HS-27A (cell line): ENCODE measurements at regions not wholly inside any gene's neighbourhood (a gene's known extent, or its start where the extent isn't known, plus 50 kb on each side); places are given as distances from the start of the nearest gene placed in this dataset.
A peak's percentile ranks its signal among the peaks of the same experiment; 100 is the strongest.

Experiments used
- DNase-seq: peaks from one replicate; pipeline ENCODE4 v3.0.0-alpha.2; 2012; ENCODE audit warnings: low read depth, missing footprints

DNA sequence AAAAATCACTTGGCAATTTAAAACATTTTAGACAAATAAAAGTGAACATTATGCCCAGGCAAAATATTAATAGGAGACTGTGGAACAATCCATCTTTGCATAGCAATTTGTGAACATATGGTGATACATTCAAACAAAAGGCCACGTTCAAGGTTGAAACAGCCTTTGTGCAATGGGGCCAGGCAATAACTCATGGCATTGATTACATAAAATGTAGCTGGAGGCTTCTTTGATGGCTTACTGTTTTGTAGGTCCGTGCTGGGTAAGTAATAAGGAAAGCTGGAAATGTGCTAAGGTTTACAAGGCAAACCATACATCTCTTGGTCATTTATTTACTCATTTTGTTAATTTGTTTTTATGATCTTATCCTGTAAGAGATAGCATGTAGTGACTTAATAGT is 651.8 kb downstream of the KCTD16 start:
- DNase-seq, result no peak

DNA sequence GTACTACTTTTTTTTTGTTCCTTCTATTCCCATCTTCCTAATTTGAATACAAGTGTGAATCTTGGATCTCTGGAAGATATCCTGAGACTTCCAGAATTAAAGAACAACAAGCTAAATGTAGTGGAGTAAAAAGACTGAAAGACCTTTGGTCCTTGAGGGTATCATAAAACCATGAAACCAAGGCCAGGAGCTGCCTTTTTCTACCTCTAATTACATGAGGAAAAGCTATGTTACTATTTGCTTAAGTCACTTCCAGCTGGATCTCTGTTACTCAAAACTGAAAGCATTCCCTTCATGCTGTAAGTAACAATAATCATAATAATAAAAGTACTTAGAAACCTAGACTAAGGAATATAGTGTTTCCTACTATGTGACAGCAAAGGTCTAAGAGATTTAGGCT is 649.6 kb downstream of the KCTD16 start:
- DNase-seq, result no peak

GRCh38 chr5:144815131-144815530 is 644.5 kb downstream of the KCTD16 start:
- no peak for DNase-seq

- peak; percentile 51 for DNase-seq
These were observed 642.1 kb downstream of the KCTD16 start for GRCh38 chr5:144812763-144813162.

DNA sequence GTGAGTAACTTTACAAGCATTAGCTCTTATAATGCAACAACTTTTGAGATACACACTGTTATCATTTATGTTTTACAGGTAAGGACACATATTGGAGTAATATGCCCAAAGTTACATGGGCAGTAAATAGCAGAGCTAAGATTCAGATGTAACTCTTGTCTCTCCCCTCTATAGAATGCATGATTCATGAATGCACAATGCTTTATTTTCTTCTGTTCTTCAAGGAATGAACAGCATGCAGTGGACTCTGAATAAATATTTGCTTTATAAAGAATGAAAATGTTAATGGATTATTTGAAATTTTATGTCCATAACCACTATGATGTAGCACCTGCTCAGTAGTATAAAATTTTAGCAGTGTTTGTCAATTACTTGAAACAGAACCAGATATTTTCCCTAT is 629.5 kb downstream of the KCTD16 start:
- DNase-seq, result no peak

DNA sequence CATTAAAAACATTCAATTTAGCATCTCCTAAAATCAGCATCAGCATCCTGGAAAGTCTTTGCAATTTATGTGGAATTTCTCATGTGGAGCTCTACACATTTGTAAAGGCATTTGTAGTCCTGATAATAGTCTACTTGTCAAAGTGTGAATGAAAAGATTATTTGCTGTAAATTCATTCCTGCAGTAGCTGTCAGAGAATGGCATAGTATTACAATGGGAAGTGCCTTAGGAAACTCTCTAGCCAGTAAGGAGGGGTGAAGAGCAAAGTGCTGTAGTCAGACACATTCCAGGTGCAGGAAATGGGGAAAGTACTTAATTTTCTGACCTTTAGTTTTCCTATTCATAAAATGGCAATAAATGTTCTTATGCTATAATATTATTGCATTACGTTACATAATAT is 627.9 kb downstream of the KCTD16 start:
- DNase-seq, result no peak

DNA sequence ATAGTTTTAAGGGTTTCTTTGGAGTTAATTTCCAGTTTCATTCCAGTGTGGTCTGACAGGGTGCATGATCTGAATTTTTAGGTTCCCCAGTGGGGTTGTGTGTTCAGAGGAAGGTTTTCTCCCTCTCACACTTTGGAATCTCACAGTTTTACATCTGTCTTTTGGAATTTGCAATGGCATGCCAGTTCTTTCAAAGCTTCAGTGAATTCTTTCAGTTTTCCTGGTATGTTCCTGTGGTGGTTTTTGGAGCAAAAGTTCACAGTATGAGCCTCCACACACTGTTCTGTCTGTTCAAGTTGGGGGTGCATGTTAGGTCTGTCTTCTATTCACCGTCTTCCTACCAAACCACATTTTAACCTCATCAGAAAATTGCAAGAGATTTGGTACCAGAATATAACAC is 624.2 kb downstream of the KCTD16 start:
- DNase-seq, result no peak

DNA sequence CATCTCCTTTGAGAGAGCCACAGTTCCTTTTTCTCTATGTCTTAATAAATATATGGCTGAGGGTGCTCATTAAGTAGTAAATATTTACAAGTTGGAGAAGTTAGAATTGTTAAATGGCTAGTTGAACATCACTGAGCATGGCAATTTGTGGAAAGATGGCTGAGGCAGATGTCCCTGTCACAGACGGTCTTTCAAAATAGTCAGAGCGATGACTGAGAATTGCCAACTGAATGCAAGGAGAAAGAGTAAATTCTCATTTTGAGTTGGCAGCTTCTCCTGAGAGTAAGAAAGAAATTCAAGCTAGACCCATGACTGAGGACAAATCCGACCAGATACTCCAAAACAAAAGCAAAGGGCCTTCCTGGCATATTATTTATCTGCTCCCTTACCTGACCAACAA is 617.9 kb downstream of the KCTD16 start:
- DNase-seq, result no peak

DNA sequence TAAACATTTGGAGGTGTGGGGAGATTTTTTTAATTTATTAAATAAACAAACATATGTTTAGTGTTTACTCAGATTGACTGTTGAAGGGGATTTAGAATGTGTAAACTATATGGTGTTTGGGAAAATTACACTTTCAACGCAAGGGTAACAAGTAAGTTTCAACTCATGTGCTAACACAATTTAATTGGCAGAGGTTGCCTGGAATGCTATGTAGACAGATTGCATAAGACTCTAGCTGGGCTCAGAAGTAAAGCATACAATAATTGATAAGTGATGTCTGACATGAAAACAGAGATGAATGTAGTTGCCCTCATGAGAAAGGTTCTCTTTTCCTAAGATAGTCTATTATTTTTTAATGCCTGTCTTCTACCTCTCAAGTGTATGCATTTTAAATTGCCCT is 617.4 kb downstream of the KCTD16 start:
- no peak for DNase-seq

DNA sequence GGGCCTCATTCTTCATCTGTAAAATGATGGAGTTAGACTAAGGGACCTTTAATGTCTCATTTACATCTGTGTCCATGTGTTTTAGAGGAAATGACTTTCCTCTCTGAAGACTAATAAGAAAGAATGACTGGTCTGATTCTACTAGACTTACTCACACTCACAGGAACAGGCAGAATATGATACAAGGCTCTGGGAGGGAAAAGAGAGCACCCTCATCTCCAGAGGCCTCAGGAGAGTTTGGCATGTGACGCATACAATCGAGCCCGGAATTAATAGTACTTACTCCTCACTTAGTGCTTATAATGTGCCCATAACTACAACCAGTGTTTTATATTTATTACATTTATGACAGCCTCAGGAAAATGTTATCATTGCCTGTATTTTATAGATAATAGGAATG is 608.7 kb downstream of the KCTD16 start:
- DNase-seq, result no peak

DNA sequence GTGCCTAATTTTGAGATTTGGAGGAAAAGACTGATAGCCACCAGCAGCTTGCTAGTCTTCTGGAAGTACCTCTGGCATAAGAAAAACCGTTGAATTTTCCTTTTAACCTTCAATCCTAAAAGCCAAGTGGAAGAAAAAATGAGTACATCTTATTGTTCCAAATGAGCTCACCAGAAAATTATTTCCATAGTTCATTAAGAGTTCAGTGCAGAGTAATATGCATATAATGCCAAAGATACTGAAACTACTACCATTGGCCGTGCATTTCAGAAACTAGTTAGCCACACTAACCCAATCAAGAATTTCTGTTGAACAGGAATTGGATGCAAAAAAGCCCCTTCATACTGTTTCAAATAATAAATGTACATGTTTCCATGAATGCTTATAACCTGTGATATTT is 607.9 kb downstream of the KCTD16 start:
- DNase-seq, result no peak

DNA sequence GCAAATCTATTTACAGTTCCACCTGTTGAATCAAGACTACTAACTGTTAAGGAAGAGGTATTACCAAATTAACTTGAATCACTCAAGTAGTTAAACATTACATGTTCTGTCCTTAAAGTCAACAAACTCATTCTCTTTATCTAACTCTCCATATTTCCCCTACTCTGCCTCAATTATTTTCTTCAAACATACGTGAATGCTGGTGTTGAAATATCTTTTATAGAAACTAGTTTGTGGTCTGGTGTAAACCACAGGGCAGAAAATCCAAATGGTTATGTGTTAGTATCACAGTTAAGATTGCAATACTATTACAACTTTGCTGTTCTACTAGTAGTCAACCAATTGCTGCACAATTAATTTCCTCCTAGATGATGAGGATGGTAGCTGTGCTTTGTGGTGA is 603.5 kb downstream of the KCTD16 start:
- no peak for DNase-seq

- DNase-seq, result no peak
These were observed 603.0 kb downstream of the KCTD16 start for GRCh38 chr5:144773628-144774027.

- DNase-seq, result no peak
These were observed 601.1 kb downstream of the KCTD16 start for GRCh38 chr5:144771802-144772201.

DNA sequence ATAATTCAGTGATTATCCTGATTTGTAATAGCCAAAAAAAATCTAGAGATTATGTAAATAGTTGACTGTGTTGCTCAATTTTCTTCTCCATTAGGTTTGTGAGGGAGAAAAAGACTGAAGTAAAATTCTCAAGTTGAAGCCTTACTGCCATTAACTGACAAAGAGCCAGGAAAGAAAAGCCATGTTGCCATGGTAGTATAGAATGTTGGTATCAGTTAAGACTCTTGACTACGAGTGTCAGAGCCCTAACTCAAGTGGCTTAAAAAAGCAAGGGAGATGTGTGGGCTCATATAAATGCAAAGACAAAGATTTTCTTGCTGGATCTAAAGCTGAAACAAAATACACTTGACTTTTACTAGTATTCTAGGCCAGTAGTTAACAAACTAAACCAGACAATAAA is 571.7 kb downstream of the KCTD16 start:
- DNase-seq, result no peak

DNA sequence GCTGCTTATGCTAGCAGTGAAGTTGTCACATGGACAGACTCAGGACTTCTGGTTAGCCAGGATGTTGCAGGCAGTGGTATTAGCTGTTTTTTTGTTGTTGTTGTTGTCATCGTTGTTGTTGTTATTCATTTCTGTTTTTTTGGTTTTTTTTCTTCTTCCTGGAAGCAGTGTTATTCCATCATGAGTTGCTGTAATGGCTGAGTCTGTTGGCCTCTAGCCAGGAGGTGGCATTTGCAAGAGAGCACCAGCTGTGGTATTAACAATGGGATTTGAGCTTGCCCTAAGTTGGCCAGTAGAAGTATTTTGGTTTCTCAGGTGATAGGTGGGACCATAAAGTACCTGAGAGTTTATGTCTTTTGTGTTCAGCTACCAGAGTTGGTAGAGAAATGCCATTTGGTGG is 561.1 kb downstream of the KCTD16 start:
- DNase-seq, result no peak

- no peak for DNase-seq
These were observed 541.4 kb downstream of the KCTD16 start for GRCh38 chr5:144712090-144712489.

- DNase-seq, result no peak
These were observed 540.5 kb downstream of the KCTD16 start for GRCh38 chr5:144711172-144711571.

GRCh38 chr5:144710637-144711036 is 540.0 kb downstream of the KCTD16 start:
- no peak for DNase-seq

GRCh38 chr5:144703776-144704175 is 533.1 kb downstream of the KCTD16 start:
- no peak for DNase-seq

- DNase-seq, result peak; percentile 4
These were observed 527.8 kb downstream of the KCTD16 start for GRCh38 chr5:144698484-144698883.

DNA sequence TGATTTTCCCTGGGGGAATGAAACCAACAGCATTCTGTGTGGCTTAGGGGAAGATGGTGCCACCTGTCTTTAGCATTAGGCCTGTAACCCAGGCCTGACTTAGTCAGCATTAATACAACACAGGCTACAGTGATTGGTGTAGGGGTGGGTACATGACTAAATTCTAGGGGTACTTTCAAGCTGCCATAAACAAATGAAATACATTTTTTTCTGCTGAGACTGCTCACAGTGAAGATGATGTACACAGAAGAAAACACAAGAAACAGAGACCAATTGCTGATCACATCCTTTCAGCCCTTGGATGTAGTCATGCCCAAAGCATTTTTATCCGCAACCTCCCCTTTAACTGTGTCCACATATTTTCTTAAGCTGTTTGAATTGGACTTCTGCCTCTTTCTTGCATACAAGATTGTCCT is 527.2 kb downstream of the KCTD16 start:
- DNase-seq, result peak; percentile 76

DNA sequence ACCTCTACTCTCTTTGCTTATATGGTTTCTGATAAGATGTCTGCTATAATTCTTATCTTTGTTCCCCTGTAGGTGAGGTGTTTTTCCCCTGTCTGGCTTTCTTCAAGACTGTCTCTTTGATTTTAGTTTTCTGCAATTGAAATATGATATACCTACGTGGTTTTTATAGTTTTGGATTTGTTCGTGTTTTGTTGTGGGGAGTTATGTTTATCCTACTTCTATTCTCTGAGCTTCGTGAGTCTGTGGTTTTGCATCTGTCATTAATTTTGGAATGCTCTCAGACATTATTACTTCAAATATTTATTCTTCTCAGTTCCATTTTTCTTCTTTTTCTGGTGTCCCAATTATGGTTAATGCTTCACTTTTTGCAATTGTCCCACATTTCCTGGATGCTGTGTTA is 521.3 kb downstream of the KCTD16 start:
- no peak for DNase-seq

- DNase-seq, result no peak
These were observed 514.2 kb downstream of the KCTD16 start for GRCh38 chr5:144684899-144685298.

- no peak for DNase-seq
These were observed 510.0 kb downstream of the KCTD16 start for GRCh38 chr5:144680711-144681110.
